ENCODE measurements at regions not wholly inside any gene's neighbourhood (a gene's known extent, or its start where the extent isn't known, plus 50 kb on each side); places are given as distances from the start of the nearest gene placed in this dataset.

DNA sequence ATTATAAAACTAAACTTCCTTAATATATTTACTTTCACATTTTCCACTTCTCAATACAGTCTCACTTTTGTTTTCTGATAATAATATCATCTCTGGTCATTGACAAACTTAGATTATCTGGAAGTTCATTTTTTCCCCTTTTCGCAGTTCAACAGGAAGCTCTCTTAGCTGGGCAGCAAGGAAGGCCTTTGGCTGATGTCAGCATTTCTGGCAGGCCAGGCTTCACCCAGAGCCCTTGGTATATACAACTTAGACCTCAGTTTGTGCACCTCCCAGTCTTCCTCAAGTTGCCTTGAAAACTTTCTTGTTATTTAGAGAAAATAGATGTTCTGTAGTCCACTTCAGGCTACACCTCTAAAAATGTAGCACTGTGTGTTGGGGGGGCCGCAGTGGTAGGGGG, 1103.6 kb downstream of the AMY1C start:
- no peak for ATAC-seq
- intact Hi-C loops (cut with DNase I): no loop called here
- DNase-seq (ENCODE audit: missing footprints): no peak

DNA sequence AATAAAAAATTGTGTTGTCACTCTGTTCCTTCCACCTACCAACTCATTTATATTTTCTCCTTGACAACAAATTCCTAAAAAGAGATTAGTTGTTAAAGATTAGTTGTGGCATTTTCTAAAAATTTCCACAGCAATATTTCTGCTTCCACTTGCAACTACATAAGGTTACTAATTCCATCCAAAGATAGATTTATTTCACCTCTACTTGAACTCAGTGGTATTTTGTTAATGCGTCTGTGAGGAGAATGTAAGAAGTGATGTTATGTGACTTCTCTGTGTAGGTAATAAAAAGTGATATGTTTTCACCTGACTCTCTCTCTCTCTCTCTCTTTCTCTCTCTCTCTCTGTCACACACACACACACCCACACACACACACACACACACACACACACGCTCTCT, 1104.8 kb downstream of the AMY1C start:
- DNase-seq (ENCODE audit: missing footprints): no peak
- intact Hi-C loops (cut with DNase I): no loop called here
- ATAC-seq: no peak

DNA sequence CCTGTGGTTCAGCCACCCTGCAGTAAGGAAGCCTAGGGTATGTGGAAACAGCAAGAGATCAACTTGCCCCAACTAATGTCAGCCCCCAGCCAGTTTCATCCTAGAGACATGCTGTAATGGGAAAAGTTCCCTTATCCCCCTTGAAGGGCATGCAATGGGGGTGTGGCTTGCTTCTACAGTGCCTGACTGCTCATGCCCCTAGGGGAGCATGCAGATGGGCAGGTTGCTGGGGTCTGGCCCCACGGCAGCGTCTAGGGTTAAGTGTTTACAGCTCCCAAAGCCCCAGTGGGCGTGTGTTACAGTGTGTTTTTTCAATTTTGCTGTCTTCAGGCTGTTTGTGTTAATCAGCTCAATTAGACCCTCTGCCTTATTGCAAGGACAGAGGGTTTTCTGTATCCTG, 1105.9 kb downstream of the AMY1C start:
- DNase-seq (ENCODE audit: missing footprints) (no peak), ATAC-seq (no peak)
- intact Hi-C loops (cut with DNase I): no loop called here

DNA sequence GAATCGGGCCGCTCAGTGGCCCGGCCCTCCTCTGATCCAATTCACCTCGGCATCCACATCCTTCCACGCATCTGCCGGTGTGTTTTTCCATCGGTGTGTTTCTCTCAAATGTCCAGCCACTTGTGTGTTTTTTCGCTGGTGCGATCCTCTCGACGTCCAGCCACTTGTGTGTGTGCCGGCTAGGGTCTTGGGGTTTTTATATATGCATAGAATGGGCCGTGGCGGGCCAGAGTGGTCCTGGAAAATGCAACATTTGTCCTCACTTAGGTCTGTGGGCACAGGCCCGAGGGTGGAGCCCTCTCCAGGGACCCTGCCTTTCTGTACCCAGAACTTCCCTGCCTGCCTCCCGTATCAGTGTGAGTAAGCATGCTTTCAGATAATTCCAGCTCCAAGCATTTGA, 1106.4 kb downstream of the AMY1C start:
- peak; percentile 54 for DNase-seq (ENCODE audit: missing footprints)
- no peak for ATAC-seq
- intact Hi-C loops (cut with DNase I): no loop called here

GRCh38 chr1:104856518-104856917, 1106.8 kb downstream of the AMY1C start:
- ATAC-seq: no peak
- intact Hi-C loops (cut with DNase I): no loop called here
- DNase-seq (ENCODE audit: missing footprints): no peak

DNA sequence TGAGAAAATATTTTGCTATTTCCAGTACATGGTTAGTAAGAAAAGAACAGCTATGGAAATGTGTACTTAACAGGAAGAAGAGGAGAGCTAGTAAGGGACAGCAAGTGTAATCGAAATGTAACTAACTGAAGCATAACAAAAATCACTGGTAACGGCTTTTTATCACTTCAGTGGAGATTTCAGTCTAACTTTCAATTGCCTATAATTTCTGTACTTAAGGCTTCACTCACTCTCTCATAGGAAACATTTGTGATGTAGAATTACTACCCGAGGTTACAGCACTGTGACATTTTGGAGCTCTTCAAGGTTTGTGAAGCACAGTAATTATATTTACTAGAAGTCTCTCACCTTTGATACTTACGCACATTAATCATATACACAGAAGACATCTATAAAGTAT, 1119.1 kb downstream of the AMY1C start:
- DNase-seq (ENCODE audit: missing footprints) (no peak), ATAC-seq (no peak)
- intact Hi-C loops (cut with DNase I): no loop called here

- ATAC-seq (no peak), DNase-seq (ENCODE audit: missing footprints) (no peak)
- intact Hi-C loops (cut with DNase I): no loop called here
Observed at GRCh38 chr1:104874044-104874443, 1124.3 kb downstream of the AMY1C start.

- no peak for DNase-seq (ENCODE audit: missing footprints)
- intact Hi-C loops (cut with DNase I): no loop called here
- no peak for ATAC-seq
Observed at GRCh38 chr1:104878203-104878909, 1128.7 kb downstream of the AMY1C start.

- DNase-seq (ENCODE audit: missing footprints) (no peak), ATAC-seq (no peak)
- intact Hi-C loops (cut with DNase I): no loop called here
Observed at GRCh38 chr1:104884939-104885338, 1135.2 kb downstream of the AMY1C start.

GRCh38 chr1:104905322-104905721, 1155.6 kb downstream of the AMY1C start:
- no peak for DNase-seq (ENCODE audit: missing footprints)
- ATAC-seq: no peak
- intact Hi-C loops (cut with DNase I): no loop called here

DNA sequence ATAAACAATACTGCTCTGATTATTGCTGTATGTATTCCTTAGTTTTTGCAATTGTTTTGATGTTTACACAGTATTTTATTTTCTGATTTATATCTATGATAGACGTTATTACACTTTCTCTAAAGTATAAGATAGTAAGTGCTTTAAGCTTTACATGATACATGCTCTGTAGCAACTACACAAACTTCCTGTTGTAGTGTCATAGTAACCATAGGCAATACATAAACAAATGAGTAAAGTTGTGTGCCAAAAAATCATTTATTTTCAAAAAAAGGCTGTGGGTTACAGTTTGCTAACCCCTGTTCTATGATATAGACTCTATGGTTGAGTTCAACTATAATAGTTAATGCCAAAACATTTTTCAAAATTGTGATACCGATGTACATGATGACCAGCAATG, 1156.4 kb downstream of the AMY1C start:
- DNase-seq (ENCODE audit: missing footprints) (no peak), ATAC-seq (no peak)
- intact Hi-C loops (cut with DNase I): no loop called here

GRCh38 chr1:104919188-104919587, 1169.5 kb downstream of the AMY1C start:
- no peak for DNase-seq (ENCODE audit: missing footprints)
- intact Hi-C loops (cut with DNase I): no loop called here
- ATAC-seq: no peak

DNA sequence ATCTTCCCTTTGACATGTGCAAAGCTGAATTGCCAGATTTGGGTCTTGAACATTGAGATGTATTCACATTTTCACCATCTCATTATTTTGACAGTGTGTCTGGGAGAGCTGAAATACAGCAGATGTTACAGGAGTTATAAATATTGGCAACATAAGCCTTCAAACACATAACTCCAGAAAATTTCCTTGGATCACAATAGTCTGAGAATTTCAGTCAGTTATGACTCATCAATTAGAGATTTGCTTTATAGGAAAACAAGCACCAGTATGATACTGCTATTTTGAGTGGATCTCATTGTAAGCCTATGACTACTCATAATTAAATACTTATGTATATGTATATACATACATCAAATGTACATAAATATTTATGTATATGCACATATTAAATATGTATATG, 1171.8 kb downstream of the AMY1C start:
- intact Hi-C loops (cut with DNase I): no loop called here
- ATAC-seq: no peak
- no peak for DNase-seq (ENCODE audit: missing footprints)

DNA sequence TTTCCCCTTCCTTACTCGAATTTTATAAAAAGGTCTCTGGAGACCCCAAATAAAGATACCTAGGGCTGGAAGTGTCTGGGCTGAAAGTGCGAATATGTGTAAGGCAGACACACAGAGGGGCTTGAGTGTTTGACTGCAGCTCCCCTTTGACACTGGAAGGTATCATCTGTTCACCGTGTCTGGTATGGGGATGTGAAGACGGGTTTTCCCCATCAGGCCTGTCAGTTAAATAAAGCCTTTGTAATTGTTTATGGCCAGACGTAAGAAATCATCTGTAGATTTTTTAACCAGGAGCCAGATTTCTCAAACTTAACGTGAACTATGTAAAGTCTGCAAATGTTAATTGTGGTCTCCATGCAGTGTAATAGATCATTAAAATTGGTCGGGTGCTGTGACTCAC, 1173.4 kb downstream of the AMY1C start:
- DNase-seq (ENCODE audit: missing footprints) (no peak), ATAC-seq (no peak)
- intact Hi-C loops (cut with DNase I): no loop called here

GRCh38 chr1:104929280-104929679, 1179.6 kb downstream of the AMY1C start:
- DNase-seq (ENCODE audit: missing footprints): no peak

DNA sequence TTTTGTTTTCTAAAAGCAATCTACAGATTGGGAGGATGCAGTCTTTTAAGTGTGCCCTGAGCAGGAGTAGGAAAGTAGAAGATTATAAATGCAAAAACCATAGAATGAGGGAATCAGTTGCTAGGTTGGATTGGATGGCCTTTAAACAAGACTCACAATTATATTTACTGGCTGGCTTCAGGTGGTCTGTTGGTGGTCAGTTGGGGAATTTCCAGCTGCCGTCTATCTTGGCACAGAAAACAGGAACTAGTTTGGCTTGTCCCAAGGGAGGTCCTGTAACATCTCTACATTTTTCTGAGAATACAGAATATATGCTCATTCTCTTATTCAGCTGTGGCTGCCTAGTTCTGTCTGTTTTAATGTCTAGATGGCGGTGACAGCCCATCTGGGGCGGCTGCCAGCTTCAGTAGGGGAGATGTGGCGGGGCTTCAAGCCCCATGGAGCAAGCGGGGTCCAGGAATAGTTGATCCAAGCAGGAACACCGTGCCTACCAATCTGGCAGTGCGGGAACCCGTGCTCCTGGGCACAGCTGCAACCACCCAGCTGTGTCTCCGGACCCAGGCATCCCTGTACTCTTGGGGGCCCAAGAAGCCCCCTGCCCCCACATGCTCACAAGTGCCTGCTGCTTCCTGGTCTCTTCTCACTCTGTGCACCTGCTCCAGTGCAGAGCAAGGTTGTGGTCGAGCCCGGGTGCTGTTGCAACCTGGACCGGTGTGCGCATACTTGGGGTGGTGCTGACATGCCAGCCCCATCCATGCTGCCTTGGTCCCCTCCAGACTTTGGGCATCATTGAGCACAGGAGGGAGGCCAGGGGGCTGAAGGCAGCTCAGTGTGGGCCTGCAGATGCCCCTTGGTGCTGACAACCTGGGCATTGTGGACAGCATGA, 1182.6 kb downstream of the AMY1C start:
- no peak for ATAC-seq
- intact Hi-C loops (cut with DNase I): no loop called here

More at GRCh38 chr1:104929280-104929679, 1179.6 kb downstream of the AMY1C start:
- no peak for ATAC-seq
- intact Hi-C loops (cut with DNase I): no loop called here

DNA sequence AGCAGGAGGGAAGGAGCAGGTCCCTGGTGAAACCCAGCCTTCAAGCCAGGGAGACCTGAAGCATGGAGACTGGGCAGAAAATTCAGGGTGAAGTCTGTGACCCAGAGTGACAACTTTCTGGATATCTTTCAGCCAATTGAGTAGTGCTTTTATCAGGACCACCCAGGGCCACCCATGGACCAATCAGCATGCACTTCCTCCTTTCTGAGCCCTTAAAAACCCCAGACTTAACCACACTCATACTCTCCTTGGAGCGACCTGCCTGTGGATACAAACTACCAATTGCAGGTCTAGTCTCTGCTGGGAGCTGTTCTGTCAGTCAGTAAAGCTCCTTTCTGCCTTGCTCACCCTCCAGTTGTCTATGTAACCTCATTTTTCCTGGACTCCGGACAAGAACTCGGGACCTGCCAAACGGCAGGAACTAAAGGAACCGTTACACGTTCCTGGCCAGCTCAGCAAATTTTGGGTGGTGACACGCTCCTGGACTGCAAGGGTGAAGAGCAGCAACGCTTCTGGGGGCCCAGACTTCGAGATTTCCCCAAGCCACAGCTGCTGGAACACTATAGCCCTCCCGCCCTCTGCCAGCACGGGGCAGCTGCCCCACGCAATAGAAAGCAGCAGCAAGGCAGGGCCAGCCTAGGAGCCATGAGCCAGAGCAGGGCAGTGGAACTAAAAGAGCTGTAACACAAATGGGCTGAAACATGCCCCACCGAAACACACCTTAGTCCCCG, 1183.4 kb downstream of the AMY1C start:
- intact Hi-C loops (cut with DNase I): no loop called here
- DNase-seq (ENCODE audit: missing footprints) (no peak), ATAC-seq (no peak)

More for the DNA sequence above, 1182.6 kb downstream of the AMY1C start:
- no peak for DNase-seq (ENCODE audit: missing footprints)

DNA sequence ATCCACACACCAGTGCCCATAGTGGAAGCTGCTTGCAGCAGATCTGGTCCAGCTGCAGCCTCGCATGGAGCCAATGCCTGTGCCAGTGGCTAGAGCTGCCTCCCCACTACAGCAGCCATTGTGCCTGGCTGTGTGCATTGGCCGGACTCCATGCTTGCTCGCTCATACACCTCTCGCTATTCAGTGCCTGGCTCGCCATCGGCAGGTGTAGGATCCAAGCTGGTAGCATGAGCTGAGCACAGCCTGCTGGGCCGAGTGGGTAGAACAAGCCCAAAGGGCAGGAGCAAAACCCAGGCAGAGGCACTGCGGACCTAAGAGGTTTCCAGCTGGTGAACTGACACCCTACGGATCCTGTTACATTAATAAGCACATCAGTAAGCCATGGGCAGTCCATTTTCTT, 1184.1 kb downstream of the AMY1C start:
- intact Hi-C loops (cut with DNase I): no loop called here
- DNase-seq (ENCODE audit: missing footprints) (no peak), ATAC-seq (no peak)

- ATAC-seq: no peak
- no peak for DNase-seq (ENCODE audit: missing footprints)
- intact Hi-C loops (cut with DNase I): no loop called here
Observed at GRCh38 chr1:104945406-104945805, 1195.7 kb downstream of the AMY1C start.
